Fibroblast of the aortic adventitia (primary cell): ENCODE measurements at regions not wholly inside any gene's neighbourhood (a gene's known extent, or its start where the extent isn't known, plus 50 kb on each side); places are given as distances from the start of the nearest gene placed in this dataset.

Experiments
- DNase-seq: peaks from one replicate; pipeline ENCODE4 v3.0.0-alpha.2; 2010; ENCODE audit warnings: low read depth
- H3K4me3 ChIP-seq: 2 replicates; pipeline ENCODE4 v1.5.1; 2011; ENCODE audit warnings: low read depth, mild to moderate bottlenecking, control low read depth, low read length, moderate library complexity
- CTCF ChIP-seq: IDR thresholded peaks from 2 replicates; pipeline ENCODE4 v1.5.1; 2011; ENCODE audit warnings: mild to moderate bottlenecking, low read length, control low read depth, inconsistent platforms; ENCODE audit not compliant: insufficient read depth

GRCh38 chr9:8252445-8252844, 452.9 kb upstream of the DMAC1 start:
- no peak for TF ChIP-seq CTCF
- DNase-seq = no peak
- H3K4me3 ChIP-seq = no peak overlapping the region

DNA sequence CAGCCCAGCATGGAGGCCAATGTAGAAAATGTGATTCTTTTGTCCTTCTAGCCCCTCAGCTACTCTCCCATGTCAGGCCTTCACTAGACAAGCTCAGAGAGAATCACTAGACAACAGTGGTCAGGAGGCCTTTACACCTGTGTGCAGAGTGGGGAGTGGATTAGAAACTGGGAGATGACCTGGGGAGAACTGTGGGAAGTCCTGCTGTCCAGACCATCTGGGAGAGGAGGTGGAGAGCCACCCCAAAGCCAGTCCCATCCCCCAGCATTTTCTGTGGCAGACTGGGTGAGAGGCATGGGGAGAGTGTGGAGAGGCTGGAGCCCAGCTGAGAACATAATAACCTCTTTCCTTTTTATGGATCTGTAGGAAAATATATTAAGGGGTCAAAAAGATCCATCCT, 452.0 kb upstream of the DMAC1 start:
- DNase-seq = no peak
- no peak overlapping the region for H3K4me3 ChIP-seq
- TF ChIP-seq CTCF = no peak

- DNase-seq = no peak
- H3K4me3 ChIP-seq = no peak overlapping the region
- no peak for TF ChIP-seq CTCF
Observed at GRCh38 chr9:8244505-8245092, 445.0 kb upstream of the DMAC1 start.

DNA sequence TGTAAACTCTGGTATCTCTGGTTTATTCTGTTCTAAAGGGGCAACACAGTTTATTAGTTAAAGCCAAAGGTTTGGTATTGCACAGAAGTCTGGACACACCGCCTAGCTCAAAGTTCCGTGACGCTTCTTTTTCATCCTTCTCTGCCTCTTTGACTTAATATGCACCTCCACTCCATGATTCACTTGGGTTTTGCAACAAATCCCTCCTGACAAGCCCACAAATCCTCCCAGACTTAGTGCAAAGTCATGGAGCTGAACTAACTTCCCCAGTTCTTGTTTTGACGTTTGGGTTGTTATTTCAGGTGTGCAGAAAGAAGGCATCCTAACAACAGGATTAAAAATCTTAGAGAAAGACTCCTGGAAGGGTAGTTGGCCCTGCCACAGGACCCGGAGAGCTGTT, 441.6 kb upstream of the DMAC1 start:
- TF ChIP-seq CTCF = no peak
- no peak for DNase-seq
- H3K4me3 ChIP-seq = no peak overlapping the region

DNA sequence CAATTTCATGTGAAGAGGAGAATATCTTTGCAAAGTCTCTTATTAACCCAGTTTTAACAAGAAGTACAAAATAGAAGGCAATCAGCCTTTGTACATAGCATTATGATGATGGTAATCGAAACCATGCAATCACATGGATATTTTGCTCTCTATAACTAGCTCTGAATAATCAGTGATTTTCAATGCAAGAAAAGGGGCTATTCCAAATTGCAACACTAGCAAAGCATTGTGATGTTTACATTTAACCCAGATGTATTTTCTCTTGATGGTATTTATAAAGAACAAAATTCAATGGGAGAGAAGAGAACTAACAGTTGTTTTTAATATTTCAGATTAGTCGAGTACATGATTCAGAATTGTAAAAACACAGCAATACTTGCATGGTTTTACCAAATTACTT, 437.5 kb upstream of the DMAC1 start:
- no peak for DNase-seq
- no peak overlapping the region for H3K4me3 ChIP-seq
- TF ChIP-seq CTCF = no peak

GRCh38 chr9:8235489-8235888, 435.9 kb upstream of the DMAC1 start:
- TF ChIP-seq CTCF = no peak
- DNase-seq = no peak
- H3K4me3 ChIP-seq = no peak overlapping the region

DNA sequence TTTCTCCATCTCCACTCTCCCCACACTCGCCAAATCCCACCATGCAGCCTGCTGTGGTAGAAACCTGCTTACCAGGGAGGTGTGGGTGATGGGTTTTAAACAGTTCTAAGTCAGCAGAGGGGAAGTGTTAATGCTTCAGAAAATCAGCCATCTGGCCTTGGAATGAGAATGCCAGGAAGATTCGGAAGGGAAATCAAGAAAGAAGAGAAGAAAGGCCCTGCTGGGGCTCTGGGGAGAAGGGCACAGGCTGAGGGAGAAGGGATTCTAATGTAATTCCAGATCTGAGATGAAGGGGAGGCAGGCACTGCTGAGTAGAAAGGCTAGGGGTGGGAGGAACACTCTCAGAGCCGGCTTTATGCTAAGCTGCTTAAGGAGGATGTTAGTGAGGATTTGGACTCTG, 434.7 kb upstream of the DMAC1 start:
- TF ChIP-seq CTCF = no peak
- no peak for DNase-seq
- no peak overlapping the region for H3K4me3 ChIP-seq
